CD4-positive, alpha-beta T cell treated with Interleukin-15 for 4 hours (primary cell): ENCODE measurements at regions not wholly inside any gene's neighbourhood (a gene's known extent, or its start where the extent isn't known, plus 50 kb on each side); places are given as distances from the start of the nearest gene placed in this dataset.

Experiments used
- DNase-seq: peaks from one replicate; pipeline ENCODE4 v3.0.0-alpha.2; 2020; ENCODE audit warnings: low spot score

DNA sequence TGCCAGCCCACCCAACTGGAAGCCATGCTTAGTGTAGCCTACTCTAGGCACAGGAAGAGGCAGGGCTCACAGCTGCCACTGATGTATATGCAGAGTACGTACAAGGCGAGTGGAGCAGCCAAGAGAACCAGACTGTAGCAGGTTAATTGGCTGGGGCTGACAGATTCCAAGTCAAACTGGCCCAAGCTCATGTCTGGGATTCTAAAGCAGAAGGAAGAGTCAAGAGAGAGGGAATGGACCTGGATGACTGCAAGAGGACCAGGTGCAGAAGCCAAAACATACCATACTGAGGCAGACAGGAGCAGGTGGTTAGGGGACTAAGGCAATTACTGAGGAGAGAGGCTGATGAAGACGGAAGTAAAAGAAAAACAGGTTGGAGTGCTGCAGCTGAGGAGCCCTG lies 51.3 kb upstream of the LRRN2 start:
- DNase-seq = no peak

DNA sequence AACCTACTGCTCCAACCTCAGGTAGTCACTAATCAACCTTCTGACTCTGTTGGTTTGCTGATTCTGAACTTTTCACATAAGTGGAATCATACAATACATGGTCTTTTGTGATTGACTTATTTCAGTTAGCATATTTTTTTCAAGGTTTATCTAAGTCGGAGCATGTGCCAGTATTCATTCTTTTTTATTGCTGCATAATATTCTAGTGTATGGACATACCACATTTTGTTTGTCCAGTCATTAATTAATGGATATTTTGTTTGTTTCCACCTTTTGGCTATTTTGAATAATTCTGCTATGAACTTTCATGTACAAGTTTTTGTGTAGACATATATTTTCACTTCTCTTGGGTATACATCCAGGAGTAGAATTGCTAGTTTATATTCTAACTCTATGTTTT lies 53.0 kb upstream of the LRRN2 start:
- no peak for DNase-seq

DNA sequence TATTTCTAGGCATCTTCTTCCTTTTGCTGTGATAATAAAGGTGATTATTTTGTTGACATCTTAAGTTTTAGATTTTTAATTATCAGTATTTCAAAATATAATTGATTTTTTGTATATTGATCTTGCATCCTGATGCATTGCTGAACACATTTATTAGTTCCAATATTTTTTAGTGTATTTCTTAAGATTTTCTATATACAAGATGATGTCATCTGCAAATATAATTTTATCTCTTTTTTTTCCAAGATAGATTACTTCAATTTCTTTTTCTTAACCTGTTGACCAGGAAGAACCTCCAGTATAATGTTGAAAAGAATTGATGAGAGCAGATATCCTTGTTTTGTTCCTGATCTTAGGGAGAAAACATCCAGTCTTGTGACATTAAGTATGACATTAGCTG lies 54.8 kb upstream of the LRRN2 start:
- no peak for DNase-seq

DNA sequence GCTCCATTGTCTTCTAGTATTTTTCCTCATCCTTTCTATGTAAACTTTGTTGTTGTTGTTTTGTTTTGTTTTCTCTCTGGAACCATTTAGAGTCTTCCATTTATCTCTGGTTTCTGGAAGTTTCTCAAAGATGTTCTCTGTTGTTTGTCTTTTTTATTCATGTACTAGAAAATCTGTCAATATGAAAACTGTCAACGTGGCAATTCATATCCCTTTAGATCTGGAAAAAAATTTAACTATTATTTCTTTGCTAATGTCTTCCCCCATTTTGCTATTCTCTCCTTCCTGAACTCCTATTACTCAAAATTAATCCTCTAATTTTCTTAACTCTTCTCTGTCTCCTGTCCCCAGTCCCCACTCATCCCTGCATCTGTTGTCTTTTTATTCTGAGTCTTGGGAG lies 55.9 kb upstream of the LRRN2 start:
- DNase-seq = no peak

DNA sequence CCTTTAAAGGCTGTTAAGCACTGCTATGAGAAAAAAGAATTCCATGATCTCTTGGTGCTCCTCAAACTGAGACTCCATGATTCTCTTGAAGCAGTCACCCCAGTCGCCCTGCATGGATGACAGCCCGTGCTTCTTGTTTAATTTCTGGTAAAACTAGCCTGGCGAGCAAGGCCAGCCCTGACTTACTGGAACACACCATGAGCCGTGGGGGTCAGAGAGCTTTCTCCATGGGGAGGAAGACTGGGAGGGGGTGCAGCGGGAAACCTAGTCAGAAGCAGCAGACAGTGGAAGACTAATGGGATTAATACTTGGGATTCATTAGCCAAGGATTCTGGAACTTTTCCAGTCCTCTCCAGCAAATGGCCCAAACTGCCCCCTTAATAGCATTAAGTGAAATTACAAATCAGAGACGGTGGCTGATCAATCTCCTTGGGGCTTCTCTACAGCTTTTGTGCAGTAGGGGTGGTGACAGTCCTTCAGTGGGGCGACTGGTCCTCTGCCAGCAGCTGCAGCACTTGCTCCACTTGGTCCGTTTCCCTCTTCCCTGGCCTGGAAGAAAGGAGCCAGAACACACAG lies 57.2 kb upstream of the LRRN2 start:
- DNase-seq = no peak

DNA sequence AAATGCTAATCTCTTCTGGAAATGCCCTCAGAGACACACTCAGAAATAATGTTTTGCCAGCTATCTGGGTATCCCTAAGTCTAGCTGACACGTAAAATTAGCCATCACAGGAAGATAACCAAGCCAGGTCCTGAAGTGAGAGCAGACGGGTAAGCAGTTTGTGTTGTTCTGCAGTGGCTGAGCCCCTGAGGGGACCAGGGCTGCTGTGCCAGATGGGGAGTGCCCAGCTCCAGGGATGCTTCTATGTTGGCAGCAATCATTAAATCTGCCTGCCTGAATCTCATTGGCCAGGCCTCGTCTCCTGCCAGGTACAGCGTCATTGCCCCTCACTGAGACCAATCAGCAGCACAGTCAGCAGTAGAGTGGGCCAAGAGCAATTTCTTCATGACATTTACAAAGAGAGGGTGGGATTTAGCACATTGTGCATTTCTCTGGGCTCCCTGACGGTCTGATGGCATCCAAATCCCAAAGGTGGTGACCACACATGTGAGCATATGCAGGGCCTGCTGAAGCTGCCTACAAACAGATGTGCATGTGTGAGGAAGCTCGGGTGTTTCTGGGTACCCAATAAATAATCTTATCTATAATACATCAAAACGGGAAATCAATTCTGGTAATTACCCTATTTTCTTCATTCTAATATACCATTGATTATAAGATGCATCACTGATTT lies 58.7 kb upstream of the LRRN2 start:
- DNase-seq = no peak

DNA sequence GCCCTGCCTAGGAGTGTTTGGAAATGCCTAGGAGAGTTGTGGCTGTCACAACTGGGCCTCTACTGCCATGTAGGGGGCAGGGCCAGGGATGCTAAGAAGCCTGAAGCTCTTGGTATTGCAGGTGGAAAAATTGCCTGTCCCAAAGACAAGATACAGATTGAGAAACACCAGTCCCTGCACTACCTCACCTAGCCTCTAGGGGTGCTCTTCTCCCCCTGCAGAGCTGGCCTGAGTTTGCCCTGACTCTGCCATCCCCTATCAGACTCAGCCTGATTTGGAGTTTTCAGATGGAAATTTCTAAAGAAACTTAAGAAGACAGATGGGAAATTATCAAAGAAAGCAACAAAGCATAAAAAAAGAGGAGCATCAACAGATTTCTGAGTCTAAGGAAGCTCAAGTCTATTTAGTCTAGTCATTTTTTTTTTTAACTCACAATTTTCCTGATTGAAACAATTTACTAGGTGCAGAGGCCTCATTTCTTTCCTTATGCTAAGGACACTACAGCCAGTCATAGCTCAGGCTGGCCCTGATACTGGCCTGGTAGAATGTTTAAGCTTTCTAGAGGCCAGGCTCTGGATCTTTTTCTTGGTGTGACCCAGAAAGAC lies 61.4 kb upstream of the LRRN2 start:
- peak; percentile 37 for DNase-seq

DNA sequence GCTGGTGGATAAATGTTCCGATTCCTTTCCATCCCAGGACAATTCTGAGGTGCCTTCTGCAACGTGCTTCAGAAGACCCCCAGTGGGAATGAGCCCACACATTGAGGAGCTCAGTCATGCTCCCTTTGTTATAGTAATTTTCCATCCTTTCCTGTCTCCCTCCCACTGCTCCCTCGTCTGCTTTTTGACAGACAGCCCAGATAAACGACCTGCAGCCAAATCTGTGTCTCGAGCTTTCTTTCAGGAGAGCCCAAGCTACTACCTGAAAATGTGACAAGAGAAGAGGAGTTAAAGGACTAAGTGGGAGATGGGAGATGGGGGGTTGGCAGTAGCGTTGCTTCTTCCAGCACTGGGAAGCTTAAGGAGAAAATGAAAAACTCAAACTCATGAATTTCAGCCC lies 65.9 kb upstream of the LRRN2 start:
- no peak for DNase-seq

DNA sequence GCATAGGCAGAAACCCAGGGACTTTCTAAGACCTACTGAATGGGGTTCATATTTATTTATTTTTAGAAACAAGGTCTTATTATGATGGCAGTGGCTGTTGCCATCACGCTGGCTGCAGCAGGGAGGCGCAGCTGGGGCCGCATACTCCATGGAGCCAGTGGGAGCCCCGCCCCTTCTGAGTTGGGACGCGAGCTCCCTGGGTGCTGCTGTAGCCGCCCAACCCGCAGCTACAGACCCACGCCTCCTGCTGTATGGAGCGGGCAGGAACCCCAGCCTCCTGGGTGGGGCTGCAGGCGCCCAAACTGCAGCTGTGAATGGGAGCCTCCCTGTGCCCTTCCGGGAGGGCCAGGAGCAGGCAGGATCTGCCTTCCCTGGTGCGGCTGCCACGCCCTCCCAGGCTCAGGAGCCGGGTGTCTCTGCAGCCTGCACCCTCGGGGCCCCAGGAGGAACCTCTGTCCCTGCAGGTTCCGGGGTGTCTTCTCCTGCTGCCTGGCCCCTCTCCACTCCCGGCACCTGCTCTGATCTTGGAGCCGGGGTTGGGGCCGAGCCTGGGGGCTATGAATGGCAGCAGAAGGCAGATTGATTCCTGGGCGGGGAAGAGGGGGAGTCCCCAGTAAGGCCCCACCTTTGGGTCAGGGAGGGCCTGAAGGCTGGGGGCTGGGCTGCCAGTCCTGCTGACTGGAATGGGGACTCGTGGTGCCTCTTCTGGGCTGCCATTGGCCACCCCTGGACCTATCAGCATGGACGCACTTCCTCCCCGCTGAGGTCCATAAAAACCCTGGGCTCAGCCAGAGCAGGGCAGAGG lies 66.5 kb upstream of the LRRN2 start:
- DNase-seq = no peak

DNA sequence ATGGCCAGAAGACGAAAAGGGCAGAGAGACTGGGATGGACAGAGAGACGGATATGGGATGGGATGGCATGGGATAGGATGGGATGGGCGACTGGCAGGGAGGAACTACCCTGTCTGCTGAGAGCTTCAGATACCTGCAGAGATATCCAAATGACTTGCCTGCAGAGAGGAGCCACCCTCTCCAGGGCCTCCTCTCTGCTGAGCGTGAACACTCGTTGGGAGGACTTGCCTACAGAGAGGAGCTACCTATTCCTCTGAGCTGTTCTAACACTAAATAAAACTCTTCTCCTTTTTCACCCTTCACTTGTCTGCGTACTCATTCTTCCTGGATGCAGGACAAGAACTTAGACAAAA lies 67.1 kb upstream of the LRRN2 start:
- DNase-seq = no peak

DNA sequence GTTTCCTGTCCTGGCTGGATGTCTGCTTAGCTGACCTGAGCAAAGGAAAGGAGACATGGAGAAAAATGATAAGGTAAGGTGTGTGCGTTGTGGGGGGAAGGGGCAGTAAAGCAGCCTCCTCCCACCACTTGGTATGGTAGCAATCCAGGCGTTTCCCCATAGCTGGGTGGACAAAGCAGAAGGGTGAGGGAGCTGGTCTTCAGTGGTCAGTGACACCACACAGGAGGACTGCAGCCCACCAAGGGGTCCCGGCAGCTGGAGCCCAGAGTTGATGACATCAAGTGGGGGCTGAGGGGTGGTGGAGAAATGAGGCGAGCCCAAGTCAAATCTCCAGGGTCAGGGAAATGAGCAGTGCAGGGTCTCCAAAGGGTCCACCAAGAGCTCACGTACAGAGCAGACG lies 69.3 kb upstream of the LRRN2 start:
- no peak for DNase-seq

DNA sequence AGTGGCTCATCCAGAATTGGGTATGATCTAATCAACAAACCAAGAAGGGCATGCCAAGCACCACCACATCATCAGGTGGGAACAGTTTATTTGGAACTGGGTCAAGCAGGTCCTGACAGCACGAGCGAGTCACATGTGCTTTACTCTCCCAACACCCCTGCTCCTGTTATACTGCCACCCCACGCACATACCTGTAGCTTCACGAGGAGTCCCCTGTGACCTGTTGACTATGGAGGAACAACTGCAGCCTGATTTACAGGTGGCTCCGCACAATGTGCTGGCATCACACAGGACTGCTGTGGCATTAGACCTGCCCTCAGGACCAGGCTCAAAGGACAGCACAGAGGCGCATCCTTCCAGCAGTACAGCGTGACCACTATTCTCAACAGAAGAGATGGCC lies 70.8 kb upstream of the LRRN2 start:
- no peak for DNase-seq

DNA sequence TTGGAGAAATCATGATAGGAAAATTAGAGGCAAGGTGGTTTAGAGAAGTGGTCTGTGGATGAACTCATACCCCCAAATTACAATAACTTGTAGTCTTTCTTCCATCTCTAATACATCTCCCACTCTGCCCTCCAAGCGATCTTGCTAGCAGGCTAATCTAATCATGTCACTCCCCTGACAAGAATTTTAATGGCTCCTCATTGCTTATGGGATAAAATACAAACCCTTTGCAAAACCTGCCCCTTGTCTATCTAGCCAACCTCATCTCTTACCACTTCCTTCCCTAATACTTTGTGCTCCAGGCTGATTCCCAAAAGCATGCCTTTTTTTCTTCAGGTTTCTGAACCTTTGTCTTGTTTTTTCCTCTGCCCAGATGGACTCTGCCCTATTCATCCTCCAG lies 71.3 kb upstream of the LRRN2 start:
- no peak for DNase-seq

DNA sequence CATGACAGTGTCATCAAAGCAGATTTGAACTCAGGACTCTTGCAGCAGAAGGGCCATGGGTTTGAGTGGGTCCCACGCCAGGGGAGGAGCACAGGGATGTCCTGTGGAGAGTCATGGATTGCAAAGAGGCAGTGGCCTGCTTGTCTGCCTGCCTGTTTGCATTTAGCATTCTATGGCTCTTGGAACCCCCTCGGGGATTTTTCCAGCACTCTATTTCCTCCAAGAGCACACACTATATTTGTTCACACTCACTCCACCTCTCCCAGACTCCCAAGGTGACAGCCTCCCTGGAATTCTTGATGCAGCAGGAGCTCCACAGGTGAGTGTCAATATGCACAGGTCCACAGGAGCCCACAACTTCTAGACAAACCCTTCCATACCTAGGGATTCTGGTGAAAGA lies 73.1 kb upstream of the LRRN2 start:
- no peak for DNase-seq

DNA sequence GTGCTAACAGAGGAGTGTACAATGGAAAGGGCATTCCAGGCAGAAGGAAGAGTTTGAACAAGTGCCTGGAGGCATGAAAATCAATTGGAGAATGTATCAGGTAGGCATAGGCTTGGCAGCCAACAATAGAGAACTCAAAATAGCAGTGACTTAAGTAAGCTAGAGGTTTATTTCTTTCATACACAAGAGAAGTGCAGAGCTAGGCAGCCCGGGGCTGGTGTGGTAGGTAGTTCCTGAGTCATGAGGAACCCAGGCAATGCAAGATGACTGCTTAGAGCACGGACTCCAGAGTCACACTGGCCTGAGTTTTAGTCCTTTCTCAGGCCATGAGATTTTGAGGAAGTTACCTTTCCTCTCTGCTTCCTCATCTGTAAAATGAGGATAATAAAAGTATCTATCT lies 74.8 kb upstream of the LRRN2 start:
- DNase-seq = no peak

DNA sequence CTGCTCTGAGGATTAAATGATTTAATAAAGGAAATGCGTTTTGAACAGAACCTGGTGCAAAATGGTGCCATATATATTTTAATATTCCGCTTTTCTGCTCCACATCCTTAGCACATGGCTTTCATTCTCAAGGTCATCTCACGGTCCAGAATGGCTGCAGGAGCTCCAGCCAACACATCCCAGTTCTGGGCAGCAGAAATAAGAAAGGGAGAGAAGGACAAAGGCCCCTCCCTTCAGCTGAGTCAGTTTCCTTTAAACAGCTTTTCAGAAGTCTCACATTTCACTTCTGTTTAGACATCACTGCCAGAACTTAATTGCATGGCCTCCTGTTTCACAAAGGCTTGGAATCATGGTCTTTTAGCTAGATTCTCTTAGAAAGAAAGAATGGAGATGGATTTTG lies 75.2 kb upstream of the LRRN2 start:
- no peak for DNase-seq

DNA sequence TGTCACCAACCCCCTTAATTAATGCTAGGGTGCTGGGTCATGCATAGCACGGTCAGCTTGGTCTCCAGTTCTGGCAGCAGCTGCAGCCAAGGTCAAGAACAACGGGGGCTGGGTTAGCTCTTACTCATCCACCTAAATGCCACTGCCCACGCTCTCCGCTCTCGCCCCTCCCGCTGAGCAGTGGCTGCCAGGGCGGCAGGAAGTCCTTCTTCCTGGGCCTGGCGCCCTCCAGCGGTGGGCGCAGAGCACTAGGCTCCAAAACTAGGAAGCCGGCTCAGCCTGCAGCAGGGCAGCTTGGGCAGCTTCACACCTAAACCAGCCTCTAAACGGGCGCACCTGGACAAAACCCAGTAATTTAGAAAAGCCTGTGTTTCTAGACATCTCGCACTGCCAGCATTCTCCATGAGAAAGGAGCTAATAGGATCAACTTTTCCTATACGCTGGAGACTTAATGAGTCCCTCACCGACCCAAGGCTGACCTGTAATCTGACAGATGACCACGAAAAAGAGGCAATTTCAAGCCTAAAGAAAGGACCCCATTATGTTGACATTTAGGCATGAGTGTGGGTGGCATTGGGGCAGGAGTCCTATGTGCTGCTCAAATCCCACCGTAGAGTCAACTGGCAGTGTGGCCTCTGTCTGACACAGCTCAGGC lies 78.4 kb upstream of the LRRN2 start:
- peak; percentile 46 for DNase-seq

DNA sequence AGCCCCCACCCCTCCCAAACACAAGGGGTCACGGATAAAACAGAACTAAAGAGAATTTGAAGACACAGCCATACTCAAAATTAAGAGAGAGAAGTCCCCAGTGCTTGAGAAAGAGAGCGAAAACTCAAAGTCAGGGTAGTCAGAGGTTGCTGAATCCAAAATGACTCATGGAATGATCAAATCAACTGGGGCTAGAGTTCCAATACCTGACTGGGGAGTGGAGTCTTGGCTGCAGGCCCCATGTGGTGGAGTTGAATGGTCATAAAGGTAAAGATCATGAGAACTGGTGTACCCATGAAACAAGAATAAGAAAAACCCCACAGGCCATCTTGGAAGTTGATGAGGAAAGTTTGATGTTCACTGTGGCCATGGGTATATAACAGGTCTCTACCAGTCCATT lies 84.5 kb upstream of the LRRN2 start:
- no peak for DNase-seq

DNA sequence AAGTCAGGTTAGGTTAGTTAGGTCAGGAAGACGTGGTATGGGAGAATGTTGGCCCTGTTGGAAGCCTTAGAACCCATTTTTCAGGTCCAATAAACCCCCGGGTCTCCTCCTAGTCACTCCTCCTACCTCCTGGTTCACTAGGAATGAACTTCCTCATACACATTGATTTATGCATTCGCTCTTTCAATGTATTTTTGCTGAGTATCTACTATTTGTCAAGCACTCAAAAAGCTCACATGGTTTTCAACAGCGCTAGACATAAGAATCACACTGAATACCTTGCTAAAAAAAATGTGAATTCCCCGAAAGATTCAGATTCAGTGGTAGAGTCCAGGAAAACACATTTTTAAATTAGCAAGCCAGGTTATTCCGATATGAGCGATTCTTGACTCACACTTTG lies 85.8 kb upstream of the LRRN2 start:
- DNase-seq = no peak

DNA sequence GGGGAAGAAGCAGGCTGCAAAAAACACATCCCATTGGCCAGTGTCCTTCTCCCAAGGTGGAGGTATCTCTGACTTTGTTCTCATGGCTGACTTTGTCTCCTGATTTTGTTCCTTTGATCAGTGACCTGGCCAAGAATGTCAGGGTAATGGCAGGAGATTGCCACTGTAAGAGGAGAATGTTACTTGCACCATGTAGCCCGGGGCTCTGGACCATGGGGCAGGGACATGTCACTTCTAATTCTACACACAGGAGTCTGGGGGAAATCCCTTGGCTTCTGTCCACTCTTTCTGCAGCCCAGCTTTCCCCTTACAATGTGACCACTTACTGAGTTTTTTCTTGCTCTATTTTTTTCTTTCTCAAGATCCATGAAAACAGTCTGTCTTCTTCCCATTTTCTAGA lies 87.7 kb upstream of the LRRN2 start:
- no peak for DNase-seq

DNA sequence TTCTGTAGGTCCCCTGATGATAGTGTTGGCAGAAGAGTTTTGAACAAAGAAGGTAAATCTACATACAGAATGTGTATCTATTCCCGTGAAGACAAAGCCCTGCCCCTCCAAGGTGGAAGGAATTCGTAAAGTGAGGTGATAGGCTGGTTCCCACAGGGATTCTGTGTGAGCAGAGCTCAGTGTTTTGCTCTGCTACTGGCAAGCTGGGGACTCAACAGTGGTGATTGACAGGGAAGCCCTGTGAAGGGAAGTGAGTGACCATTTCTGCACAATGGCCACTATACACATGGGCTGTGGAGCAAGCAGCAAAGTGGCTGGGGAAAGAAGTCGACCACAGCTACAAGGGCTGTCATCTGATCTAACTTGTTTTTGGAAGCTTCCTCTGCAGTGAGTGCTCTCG lies 90.0 kb upstream of the LRRN2 start:
- no peak for DNase-seq

DNA sequence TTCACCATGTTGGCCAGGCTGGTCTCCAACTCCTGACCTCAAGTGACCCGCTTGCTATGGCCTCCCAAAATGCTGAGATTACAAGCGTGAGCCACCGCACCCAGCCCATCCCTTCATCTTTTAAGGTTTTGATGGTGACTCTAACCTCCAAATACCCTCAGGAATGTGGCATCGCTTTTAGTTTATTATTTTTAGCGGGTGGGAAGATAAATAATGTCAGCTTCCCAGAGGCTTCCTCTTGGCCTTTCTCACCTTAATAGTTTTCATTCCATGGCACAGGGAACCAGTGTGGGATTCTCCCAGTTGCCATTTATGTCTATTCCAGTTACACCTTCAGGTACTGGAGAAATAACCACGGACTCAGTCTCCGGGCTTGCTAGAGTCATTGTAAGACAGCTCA lies 92.1 kb upstream of the LRRN2 start:
- DNase-seq = no peak

DNA sequence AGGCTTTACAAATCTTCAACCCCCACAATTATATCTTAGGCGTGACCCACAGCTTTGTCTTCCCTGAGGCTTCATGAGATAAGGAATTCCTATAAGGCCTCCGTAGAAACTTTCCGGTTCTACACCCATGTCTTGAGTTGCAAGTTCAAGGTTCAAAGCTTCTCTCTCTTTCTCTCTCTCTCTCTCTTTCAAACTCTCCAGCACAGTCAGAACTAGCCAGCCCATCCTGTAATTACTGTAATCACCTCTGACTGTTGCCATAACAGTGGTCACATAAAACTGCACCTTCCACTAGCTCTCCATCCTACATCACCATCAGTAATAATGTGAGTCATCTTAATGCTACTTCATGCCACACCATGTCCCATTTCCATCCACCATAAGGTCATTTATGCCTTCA lies 90.0 kb upstream of the NFASC start:
- no peak for DNase-seq
